Thyroid gland (tissue), 4 donors: ENCODE measurements at regions not wholly inside any gene's neighbourhood (a gene's known extent, or its start where the extent isn't known, plus 50 kb on each side); places are given as distances from the start of the nearest gene placed in this dataset.
"Not testable (repeated sequence)": the region's sequence is repeated elsewhere in the genome, so short reads cannot be mapped to it uniquely, and the experiment has no call there.

Source experiments
- DNase-seq, 2 donors: peaks; one replicate each; pipeline ENCODE4 v3.0.0-alpha.2; 2019
- H3K27ac ChIP-seq, 3 donors: fragments of 200-600 bp; sonication (generic); 1 replicate in 2 of 3; 2 replicates in 1 of 3; pipeline ENCODE4 v1.5.1; 2016 to 2019; ENCODE audit warnings: mild to moderate bottlenecking in 1 of 3, moderate library complexity in 1 of 3
- H3K27me3 ChIP-seq: fragments of 200-600 bp; sonication (generic); one replicate; pipeline ENCODE4 v1.5.1; 2019
- H3K36me3 ChIP-seq, 2 donors: fragments of 200-600 bp; sonication (generic); one replicate each; pipeline ENCODE4 v1.5.1; 2016 to 2019
- H3K4me1 ChIP-seq, 2 donors: fragments of 200-600 bp; sonication (generic); one replicate each; pipeline ENCODE4 v1.5.1; 2017 to 2019
- H3K4me3 ChIP-seq, 3 donors: fragments of 200-600 bp; sonication (generic); replicated peaks in 1 of 3; 1 replicate in 2 of 3; 2 replicates in 1 of 3; pipeline ENCODE4 v1.5.1; 2016; ENCODE audit warnings: mild to moderate bottlenecking in 1 of 3
- H3K9me3 ChIP-seq: fragments of 200-600 bp; sonication (generic); one replicate; pipeline ENCODE4 v1.5.1; 2017
- POLR2A ChIP-seq, 2 donors: fragments of 450-650 bp; IDR thresholded peaks; one replicate each; pipeline ENCODE4 v1.6.1; 2017; ENCODE audit warnings: antibody characterized with exemption in 2 of 2, mild to moderate bottlenecking in 2 of 2, moderate library complexity in 1 of 2
- WGBS, 2 donors: methylation state at CpG; one replicate each; pipeline ENCODE4 v1.1.5; 2017; 5-methylcytosine and 5-hydroxymethylcytosine counted together
- intact Hi-C: fragments of 100-400 bp; cut with DNase I; formaldehyde crosslinking; loops from one replicate; pipeline ENCODE4 v1.15.1; 2023
- TF ChIP-seq, protein P1 (sequence below), 6 experiments: fragments of 200-600 bp in 3 of 6; fragments of 450-650 bp in 3 of 6; sonication (generic) in 3 of 6; IDR thresholded peaks; one replicate each; pipeline ENCODE4 v1.5.1; 2016 to 2019; ENCODE audit warnings: antibody characterized with exemption in 6 of 6, mild to moderate bottlenecking in 2 of 6, inconsistent platforms in 1 of 6, moderate library complexity in 1 of 6

DNA sequence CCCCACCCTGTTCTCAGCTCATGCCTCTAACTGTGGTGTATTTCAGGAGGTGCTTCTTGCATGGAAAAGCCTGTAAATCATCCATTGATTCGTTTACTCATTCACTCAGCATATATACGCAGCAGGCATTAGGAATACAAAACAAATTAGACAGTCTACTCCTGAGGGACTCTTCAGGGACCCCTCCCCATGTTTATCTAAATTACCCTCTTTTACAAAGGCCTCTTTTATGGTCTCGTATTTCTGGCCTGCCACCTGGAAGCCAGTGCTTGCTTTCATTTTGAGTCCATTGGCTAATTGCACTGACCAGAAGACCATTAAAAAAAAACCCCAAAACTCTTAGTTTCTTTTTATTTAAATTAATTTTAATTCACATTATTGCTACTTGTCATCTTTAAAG, 134.4 kb downstream of the DACT1 start:
- TF ChIP-seq, protein P1, sequence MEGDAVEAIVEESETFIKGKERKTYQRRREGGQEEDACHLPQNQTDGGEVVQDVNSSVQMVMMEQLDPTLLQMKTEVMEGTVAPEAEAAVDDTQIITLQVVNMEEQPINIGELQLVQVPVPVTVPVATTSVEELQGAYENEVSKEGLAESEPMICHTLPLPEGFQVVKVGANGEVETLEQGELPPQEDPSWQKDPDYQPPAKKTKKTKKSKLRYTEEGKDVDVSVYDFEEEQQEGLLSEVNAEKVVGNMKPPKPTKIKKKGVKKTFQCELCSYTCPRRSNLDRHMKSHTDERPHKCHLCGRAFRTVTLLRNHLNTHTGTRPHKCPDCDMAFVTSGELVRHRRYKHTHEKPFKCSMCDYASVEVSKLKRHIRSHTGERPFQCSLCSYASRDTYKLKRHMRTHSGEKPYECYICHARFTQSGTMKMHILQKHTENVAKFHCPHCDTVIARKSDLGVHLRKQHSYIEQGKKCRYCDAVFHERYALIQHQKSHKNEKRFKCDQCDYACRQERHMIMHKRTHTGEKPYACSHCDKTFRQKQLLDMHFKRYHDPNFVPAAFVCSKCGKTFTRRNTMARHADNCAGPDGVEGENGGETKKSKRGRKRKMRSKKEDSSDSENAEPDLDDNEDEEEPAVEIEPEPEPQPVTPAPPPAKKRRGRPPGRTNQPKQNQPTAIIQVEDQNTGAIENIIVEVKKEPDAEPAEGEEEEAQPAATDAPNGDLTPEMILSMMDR (IDR thresholded peaks at IDR 0.05), result no peak
- TF ChIP-seq POLR2A (IDR thresholded peaks at IDR 0.05), result no peak
- WGBS, 2 donors, result 88 to 95% methylated on average over 3 of the region's 3 CpGs
- no peak overlapping the region for H3K4me3 ChIP-seq
- no peaks in the 10 kb centered on the region for H3K4me1 ChIP-seq
- H3K36me3 ChIP-seq, result no peaks in the 10 kb centered on the region
- intact Hi-C loops, result no loop called here
- H3K27ac ChIP-seq, result no peak overlapping the region
- no peaks in the 10 kb centered on the region for H3K9me3 ChIP-seq
- no peaks in the 10 kb centered on the region for H3K27me3 ChIP-seq
- DNase-seq, result no peak

DNA sequence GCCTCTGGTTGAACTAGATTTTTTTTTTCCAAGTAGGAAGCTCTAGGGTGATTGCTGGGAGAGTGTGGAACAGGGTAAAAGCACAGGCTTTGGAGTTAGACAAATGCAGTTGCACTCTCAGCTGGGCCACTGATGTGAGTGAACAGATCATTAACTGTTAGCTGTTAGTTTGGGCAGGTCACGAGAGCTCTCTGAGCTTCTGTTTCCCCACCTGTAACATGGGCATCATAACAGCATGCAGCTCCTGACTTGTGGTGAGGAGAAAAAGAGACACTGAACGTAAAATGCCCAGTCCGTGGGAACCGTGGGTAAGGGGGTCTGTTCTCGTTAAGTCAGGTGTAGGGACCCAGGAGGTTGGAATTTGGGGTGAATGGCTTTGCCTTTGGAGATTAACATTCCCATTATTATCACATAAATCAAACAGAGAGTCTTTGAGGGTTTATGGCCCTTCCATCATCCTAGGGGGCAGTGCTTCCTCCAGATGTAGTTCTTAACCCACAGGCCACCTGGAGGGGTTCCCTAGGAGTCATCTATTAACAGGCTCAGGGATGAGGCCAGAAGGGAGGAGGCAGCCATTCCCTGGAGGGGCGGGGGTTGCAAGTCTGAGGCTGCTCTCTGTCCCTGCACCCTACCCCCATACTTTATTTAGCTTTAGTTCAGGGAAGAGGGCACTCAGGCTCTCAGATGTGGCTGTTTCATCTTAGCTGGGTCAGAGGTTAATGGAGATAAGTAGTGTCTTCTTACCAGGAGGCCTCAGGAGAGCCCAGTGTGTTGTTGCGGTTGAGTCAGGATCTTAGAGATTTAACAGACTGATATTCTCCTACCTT, 135.2 kb downstream of the DACT1 start:
- 83 to 92% methylated on average over 7 of the region's 7 CpGs for WGBS, 2 donors
- Histone ChIP-seq H3K36me3 (no peaks in the 10 kb centered on the region), H3K4me1 (no peaks in the 10 kb centered on the region), H3K27ac (no peak overlapping the region), H3K4me3 (no peak overlapping the region), H3K9me3 (no peaks in the 10 kb centered on the region), H3K27me3 (no peaks in the 10 kb centered on the region)
- TF ChIP-seq POLR2A (IDR thresholded peaks at IDR 0.05), result no peak
- TF ChIP-seq, protein P1 (IDR thresholded peaks at IDR 0.05), result no peak
- intact Hi-C loops, result no loop called here
- DNase-seq, result no peak

DNA sequence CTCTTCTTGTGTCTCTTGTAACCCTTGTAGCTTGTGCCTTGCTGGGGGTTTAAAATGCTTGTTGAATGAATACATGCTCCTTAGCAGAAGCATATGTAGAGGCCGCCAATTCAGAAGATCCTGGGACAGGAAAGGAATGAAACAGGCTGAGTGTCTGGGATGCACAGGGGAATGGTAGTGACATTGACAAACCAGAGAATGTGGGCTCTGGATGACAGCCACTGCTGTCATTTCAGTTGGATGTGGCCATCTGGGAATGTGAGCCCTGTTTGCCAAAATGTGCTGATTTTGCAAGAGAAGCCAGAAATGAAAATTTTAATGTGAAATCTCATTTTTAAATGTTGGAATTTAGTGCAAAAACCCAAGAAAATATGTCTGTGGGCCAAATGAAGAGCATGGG, 136.8 kb downstream of the DACT1 start:
- intact Hi-C loops, result no loop called here
- Histone ChIP-seq H3K9me3 (no peaks in the 10 kb centered on the region), H3K36me3 (no peaks in the 10 kb centered on the region), H3K27ac (no peak overlapping the region), H3K27me3 (no peaks in the 10 kb centered on the region), H3K4me3 (no peak overlapping the region), H3K4me1 (no peaks in the 10 kb centered on the region)
- no peak for DNase-seq
- WGBS, 2 donors, result 89 to 96% methylated on average over 1 of the region's 1 CpG
- TF ChIP-seq, protein P1 (IDR thresholded peaks at IDR 0.05), result no peak
- no peak for TF ChIP-seq POLR2A (IDR thresholded peaks at IDR 0.05)

DNA sequence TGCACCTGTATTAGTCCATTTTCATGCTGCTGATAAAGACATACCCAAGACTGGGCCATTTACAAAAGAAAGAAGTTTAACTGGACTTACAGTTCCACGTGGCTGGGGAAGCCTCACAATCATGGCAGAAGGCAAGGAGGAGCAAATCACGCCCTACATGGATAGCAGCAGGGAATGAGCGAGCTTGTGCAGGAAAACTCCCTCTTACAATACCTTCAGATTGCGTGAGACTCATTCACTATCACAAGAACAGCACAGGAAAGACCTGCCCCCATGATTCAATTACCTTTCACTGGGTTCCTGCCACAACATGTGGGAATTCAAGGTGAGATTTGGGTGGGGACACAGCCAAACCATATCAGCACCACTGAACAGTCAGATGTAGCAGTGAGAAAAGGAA, 137.4 kb downstream of the DACT1 start:
- intact Hi-C loops, H3K27ac ChIP-seq, H3K27me3 ChIP-seq, H3K4me3 ChIP-seq, H3K4me1 ChIP-seq, H3K36me3 ChIP-seq, H3K9me3 ChIP-seq, DNase-seq: not testable (repeated sequence)
- 87 to 88% methylated on average over 4 of the region's 4 CpGs for WGBS, 2 donors

DNA sequence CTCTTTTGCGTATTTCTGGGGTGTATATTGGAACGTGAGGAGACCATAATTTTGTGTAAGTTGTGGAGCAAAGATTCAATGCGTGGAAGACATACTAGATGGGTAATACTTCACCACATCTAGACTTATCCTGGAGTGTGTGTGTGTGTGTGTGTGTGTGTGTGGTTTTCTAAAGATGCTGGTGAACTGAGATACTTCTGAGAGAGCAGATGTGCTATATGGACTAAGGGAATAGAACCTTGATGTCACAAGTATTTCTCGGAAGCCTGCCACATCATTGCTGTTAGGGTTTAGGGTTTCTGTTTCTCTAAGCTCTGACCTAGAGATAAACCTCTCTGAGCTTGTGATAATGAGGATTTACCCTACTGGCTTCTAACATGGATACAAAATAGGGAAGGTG, 138.8 kb downstream of the DACT1 start:
- WGBS, 2 donors, result 96 to 97% methylated on average over 4 of the region's 4 CpGs
- Histone ChIP-seq H3K27ac (no peak overlapping the region), H3K27me3 (no peaks in the 10 kb centered on the region), H3K36me3 (no peaks in the 10 kb centered on the region), H3K4me1 (no peaks in the 10 kb centered on the region), H3K9me3 (no peaks in the 10 kb centered on the region), H3K4me3 (no peak overlapping the region)
- DNase-seq, result no peak
- intact Hi-C loops, result no loop called here
- no peak for TF ChIP-seq POLR2A (IDR thresholded peaks at IDR 0.05)
- TF ChIP-seq, protein P1 (IDR thresholded peaks at IDR 0.05), result no peak
